ENCODE measurements at regions not wholly inside any gene's neighbourhood (a gene's known extent, or its start where the extent isn't known, plus 50 kb on each side); places are given as distances from the start of the nearest gene placed in this dataset.

DNA sequence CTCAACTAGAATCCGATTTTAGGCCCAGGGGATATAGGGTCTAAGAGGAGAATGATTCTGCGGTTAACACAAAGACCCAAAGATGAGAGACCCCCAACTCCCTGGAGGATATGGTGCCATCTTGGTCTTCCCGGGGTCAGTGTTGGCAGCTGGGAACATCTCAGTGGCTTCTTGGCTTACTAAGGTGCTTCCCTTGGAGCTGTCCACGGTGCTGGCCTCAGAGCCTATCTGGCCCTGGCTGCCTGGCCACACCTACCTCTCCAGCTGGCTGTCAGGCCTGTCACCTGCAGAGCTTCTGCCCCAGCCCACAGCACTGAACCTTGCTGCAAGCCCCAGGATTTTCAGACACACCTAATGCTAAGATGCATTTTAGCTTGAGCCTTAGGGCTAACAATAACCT lies 70.7 kb upstream of the THY1 start:
- no peak overlapping the region for H3K4me3 ChIP-seq
- DNase-seq (ENCODE audit: low spot score in 2 of 2) = no peak
- no peaks in the 10 kb centered on the region for H3K9me3 ChIP-seq
- no peaks in the 10 kb centered on the region for H3K36me3 ChIP-seq
- H3K27me3 ChIP-seq = no peaks in the 10 kb centered on the region
- TF ChIP-seq, protein P1, sequence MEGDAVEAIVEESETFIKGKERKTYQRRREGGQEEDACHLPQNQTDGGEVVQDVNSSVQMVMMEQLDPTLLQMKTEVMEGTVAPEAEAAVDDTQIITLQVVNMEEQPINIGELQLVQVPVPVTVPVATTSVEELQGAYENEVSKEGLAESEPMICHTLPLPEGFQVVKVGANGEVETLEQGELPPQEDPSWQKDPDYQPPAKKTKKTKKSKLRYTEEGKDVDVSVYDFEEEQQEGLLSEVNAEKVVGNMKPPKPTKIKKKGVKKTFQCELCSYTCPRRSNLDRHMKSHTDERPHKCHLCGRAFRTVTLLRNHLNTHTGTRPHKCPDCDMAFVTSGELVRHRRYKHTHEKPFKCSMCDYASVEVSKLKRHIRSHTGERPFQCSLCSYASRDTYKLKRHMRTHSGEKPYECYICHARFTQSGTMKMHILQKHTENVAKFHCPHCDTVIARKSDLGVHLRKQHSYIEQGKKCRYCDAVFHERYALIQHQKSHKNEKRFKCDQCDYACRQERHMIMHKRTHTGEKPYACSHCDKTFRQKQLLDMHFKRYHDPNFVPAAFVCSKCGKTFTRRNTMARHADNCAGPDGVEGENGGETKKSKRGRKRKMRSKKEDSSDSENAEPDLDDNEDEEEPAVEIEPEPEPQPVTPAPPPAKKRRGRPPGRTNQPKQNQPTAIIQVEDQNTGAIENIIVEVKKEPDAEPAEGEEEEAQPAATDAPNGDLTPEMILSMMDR (IDR thresholded peaks at IDR 0.05) = no peak
- no peak overlapping the region for H3K27ac ChIP-seq
- no peaks in the 10 kb centered on the region for H3K4me1 ChIP-seq
- intact Hi-C loops (cut with DNase I) = no loop called here

DNA sequence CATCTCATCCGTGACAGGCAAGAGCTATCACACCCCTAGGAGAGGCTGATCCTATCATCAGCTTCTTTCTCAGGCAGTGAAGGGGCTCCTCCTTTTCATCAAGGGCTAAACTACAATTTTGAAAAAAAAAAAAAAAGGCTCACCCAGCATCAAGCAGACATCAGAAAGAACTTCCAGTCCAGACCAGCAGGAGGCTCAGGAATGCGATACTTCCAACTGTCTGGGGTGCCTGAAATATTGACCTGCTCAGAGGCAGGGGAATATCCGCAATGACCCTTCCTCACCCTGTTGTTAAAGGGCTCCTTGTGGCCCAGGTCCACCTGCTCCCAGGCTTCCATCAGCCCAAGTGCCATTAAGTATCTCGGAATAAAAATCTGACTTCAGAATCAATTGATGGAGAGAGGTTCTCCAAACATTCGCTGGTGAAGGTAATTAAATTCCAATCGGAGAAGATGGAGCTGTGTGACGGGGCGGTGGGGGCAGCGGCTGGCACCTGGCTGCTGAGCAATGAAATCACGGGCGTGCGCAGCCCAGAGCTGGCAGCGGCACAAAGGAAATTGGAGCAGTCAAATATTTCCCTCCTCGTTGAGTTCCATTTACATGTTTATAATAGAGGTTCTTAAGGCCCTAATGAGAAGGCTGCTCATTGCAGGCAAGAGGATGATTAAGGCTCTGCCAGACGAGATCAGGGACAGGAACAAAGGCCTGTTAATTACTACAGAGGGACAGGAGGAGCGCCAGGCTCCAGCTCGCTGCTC lies 69.0 kb upstream of the THY1 start:
- Histone ChIP-seq H3K27ac (no peak overlapping the region), H3K27me3 (no peaks in the 10 kb centered on the region), H3K4me1 (no peaks in the 10 kb centered on the region), H3K36me3 (no peaks in the 10 kb centered on the region), H3K9me3 (no peaks in the 10 kb centered on the region), H3K4me3 (no peak overlapping the region)
- DNase-seq (ENCODE audit: low spot score in 2 of 2) = no peak
- intact Hi-C loops (cut with DNase I) = no loop called here
- TF ChIP-seq, protein P1 (IDR thresholded peaks at IDR 0.05) = peak in 1 of 3 experiments; percentile 9

DNA sequence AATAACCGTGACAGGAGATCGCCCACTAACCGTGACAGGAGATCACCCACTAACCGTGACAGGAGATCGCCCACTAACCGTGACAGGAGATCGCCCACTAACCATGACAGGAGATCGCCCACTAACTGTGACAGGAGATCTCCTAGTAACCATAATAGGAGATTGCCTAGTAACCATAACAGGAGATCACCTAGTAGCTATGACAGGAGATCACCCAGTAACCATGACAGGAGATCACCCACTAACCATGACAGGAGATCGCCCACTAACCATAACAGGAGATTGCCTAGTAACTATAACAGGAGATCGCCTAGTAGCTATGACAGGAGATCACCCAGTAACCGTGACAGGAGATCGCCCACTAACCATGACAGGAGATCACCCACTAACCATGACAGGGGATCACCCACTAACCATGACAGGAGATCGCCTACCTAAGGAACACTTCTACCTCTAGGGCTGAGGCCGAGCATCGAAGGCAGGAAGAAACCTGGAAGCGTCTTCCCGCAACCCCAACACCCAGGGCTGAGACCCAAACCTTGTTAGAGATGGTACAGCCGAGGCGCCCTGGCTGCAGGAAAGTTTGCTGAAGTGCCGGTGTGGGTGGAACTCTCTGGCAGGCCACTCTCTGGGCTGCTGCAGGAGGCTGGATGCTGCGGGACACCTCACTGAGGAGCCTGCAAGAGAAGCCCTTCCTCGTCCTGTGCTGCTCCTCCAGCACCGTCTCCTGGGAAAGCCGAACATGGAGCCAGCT lies 67.5 kb upstream of the THY1 start:
- no peaks in the 10 kb centered on the region for H3K9me3 ChIP-seq
- TF ChIP-seq, protein P1 (IDR thresholded peaks at IDR 0.05) = no peak
- DNase-seq (ENCODE audit: low spot score in 2 of 2) = no peak
- no peak overlapping the region for H3K4me3 ChIP-seq
- H3K36me3 ChIP-seq = no peaks in the 10 kb centered on the region
- no peaks in the 10 kb centered on the region for H3K4me1 ChIP-seq
- no peaks in the 10 kb centered on the region for H3K27me3 ChIP-seq
- H3K27ac ChIP-seq = no peak overlapping the region
- intact Hi-C loops (cut with DNase I) = no loop called here

DNA sequence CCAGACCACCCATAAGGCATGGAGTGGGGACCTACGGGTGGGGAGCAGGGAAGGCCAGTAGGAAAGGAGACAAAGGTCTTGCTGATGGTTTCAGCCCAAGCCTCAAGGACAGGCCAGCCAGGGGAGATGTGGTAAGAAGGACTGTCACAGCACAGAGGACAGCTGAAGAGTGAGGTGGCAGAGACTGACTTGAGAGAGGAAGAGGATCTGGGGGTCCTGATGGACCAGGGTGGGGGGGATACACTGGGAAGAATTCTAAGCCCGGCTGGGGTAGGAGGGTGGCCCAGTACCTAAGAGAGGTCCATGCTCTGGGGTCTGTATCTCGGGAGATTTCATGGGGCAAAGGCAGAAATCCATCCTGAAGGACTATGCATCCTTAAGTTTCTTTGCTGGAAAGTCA lies 66.1 kb upstream of the THY1 start:
- peak in 1 of 2 donors; percentile 47 for DNase-seq (ENCODE audit: low spot score in 2 of 2)
- no peak overlapping the region for H3K27ac ChIP-seq
- TF ChIP-seq, protein P1 (IDR thresholded peaks at IDR 0.05) = no peak
- H3K4me1 ChIP-seq = no peaks in the 10 kb centered on the region
- no peak overlapping the region for H3K4me3 ChIP-seq
- H3K27me3 ChIP-seq = no peaks in the 10 kb centered on the region
- H3K9me3 ChIP-seq = no peaks in the 10 kb centered on the region
- intact Hi-C loops (cut with DNase I) = no loop called here
- no peaks in the 10 kb centered on the region for H3K36me3 ChIP-seq

DNA sequence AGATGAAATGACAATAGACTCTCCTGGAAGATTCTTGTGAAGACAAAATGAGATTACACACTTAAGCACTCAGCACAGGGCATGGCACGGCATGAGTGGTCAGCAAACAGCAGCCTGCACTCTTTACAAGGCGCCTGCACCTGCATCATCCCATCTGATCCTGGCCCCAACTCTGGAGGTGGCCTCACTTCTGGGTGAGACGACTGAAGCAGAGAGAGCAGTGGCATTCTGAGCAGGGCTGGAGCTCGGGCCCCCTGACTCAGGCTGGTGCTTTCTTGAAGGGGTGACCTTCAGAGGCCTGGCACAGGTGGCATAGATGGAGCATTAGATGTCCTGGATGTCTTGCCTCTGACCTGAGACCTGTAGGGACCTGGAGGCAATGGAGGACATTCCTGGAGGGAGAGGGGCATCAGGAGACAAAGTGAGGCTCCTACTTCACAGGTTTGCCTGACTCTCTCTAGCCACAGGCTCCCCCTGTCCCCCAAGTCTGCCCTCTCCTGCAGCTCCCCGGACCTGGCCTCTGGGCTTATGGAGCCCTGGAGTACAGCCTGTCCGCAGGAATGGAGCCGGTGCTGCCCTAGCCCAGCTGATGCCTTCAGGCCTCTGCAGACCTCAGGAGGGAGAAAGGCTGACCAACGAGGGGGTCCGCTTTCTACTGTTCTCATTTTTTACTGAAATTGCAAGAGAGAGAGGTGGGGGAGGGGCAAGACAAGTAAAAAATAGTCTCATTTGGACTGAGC lies 65.5 kb upstream of the THY1 start:
- peak in 1 of 2 donors; percentile 42 for DNase-seq (ENCODE audit: low spot score in 2 of 2)
- TF ChIP-seq, protein P1 (IDR thresholded peaks at IDR 0.05) = no peak
- H3K9me3 ChIP-seq = no peaks in the 10 kb centered on the region
- intact Hi-C loops (cut with DNase I) = no loop called here
- no peak overlapping the region for H3K27ac ChIP-seq
- H3K36me3 ChIP-seq = no peaks in the 10 kb centered on the region
- H3K4me3 ChIP-seq = no peak overlapping the region
- no peaks in the 10 kb centered on the region for H3K27me3 ChIP-seq
- H3K4me1 ChIP-seq = no peaks in the 10 kb centered on the region

Data from ascending aorta (tissue), 2 donors.